Cardiac muscle cell (in vitro differentiated cells and primary cell): ENCODE measurements at regions not wholly inside any gene's neighbourhood (a gene's known extent, or its start where the extent isn't known, plus 50 kb on each side); places are given as distances from the start of the nearest gene placed in this dataset.

Experiments used
- DNase-seq, 2 donors: peaks; one replicate each; pipeline versions ENCODE4 v3.0.0 to v3.0.0-alpha.2; 2010 to 2017; ENCODE audit warnings: low read depth in 1 of 2, low spot score in 1 of 2
- H3K27ac ChIP-seq: fragments of 200-600 bp; sonication (generic); 2 replicates; pipeline ENCODE4 v1.5.1; 2016
- H3K27me3 ChIP-seq: fragments of 200-600 bp; sonication (generic); 2 replicates; pipeline ENCODE4 v1.6.0; 2016; ENCODE audit warnings: control low read depth
- H3K36me3 ChIP-seq: fragments of 200-600 bp; sonication (generic); 2 replicates; pipeline ENCODE4 v1.5.1; 2016; ENCODE audit warnings: control low read depth
- H3K4me1 ChIP-seq: fragments of 200-600 bp; sonication (generic); 2 replicates; pipeline ENCODE4 v1.8.1; 2017; ENCODE audit warnings: low read depth, mild to moderate bottlenecking, mixed run types
- H3K4me3 ChIP-seq: fragments of 200-600 bp; sonication (generic); 2 replicates; pipeline ENCODE4 v1.5.1; 2016; ENCODE audit warnings: mild to moderate bottlenecking
- H3K9me3 ChIP-seq: fragments of 200-600 bp; sonication (generic); 2 replicates; pipeline ENCODE4 v1.5.1; 2017; ENCODE audit warnings: low read depth, mild to moderate bottlenecking, control low read depth
- CTCF ChIP-seq: IDR thresholded peaks from 2 replicates; pipeline ENCODE4 v1.5.1; 2012; ENCODE audit warnings: low read depth, mild to moderate bottlenecking, low read length

- no peak overlapping the region for H3K27ac ChIP-seq
- H3K4me1 ChIP-seq: no peaks in the 10 kb centered on the region
- no peaks in the 10 kb centered on the region for H3K36me3 ChIP-seq
- H3K4me3 ChIP-seq: no peak overlapping the region
- DNase-seq: peak in 1 of 2 donors; percentile 55
- no peaks in the 10 kb centered on the region for H3K27me3 ChIP-seq
- H3K9me3 ChIP-seq: no peaks in the 10 kb centered on the region
- no peak for TF ChIP-seq CTCF
Measured at GRCh38 chr1:199857108-199857507, 170.4 kb upstream of the NR5A2 start.

DNA sequence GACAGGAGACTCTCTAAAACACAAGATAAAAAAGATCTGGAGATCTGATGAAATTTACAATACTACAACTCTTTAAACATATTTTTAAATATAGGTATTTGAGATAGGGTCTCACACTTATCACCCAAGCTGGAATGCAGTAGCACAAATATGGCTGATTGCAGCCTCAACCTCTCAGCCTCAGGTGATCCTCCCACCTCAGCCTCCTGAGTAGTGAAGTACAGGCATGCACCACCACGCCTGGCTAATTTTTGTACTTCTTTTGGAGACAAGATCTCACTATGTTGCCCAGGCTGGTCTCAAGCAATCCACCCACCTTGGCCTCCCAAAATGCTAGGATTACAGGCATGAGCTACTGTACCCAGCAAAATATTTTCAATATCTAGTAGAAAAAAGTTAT, 170.0 kb upstream of the NR5A2 start:
- H3K4me1 ChIP-seq: no peaks in the 10 kb centered on the region
- TF ChIP-seq CTCF: no peak
- no peaks in the 10 kb centered on the region for H3K27me3 ChIP-seq
- H3K4me3 ChIP-seq: no peak overlapping the region
- H3K27ac ChIP-seq: no peak overlapping the region
- no peaks in the 10 kb centered on the region for H3K36me3 ChIP-seq
- DNase-seq: no peak
- no peaks in the 10 kb centered on the region for H3K9me3 ChIP-seq

- no peaks in the 10 kb centered on the region for H3K27me3 ChIP-seq
- H3K4me3 ChIP-seq: no peak overlapping the region
- H3K36me3 ChIP-seq: no peaks in the 10 kb centered on the region
- H3K4me1 ChIP-seq: no peaks in the 10 kb centered on the region
- no peak overlapping the region for H3K27ac ChIP-seq
- no peaks in the 10 kb centered on the region for H3K9me3 ChIP-seq
- no peak for TF ChIP-seq CTCF
- no peak for DNase-seq
Measured at GRCh38 chr1:199858171-199858570, 169.3 kb upstream of the NR5A2 start.

GRCh38 chr1:199858856-199859255, 168.7 kb upstream of the NR5A2 start:
- no peak for TF ChIP-seq CTCF
- H3K27ac ChIP-seq: no peak overlapping the region
- H3K36me3 ChIP-seq: no peaks in the 10 kb centered on the region
- no peak overlapping the region for H3K4me3 ChIP-seq
- no peaks in the 10 kb centered on the region for H3K4me1 ChIP-seq
- no peaks in the 10 kb centered on the region for H3K27me3 ChIP-seq
- H3K9me3 ChIP-seq: no peaks in the 10 kb centered on the region
- no peak for DNase-seq

DNA sequence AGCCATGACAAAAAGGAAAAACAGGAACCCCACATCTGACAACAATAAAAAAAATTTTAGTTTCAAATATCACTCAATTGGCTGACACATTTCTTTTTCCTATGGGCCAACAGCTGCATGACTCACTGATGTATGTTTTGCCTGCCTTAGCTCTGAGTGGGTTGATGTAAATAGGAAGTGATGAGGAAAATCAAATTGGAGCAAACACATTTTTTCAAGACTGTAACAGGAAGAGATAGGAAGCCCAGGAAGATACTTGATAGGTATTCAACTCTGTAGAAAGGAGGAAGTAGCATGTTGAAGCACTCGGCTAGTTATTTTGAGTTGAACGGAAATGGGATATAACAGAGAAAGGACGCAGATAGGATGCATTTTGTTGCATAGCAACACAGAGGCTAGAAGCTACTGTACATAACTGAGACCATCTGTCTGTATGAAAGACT, 168.0 kb upstream of the NR5A2 start:
- no peak overlapping the region for H3K4me3 ChIP-seq
- peak in 1 of 2 donors; percentile 83 for DNase-seq
- H3K27me3 ChIP-seq: no peaks in the 10 kb centered on the region
- no peak for TF ChIP-seq CTCF
- no peaks in the 10 kb centered on the region for H3K36me3 ChIP-seq
- H3K4me1 ChIP-seq: no peaks in the 10 kb centered on the region
- H3K9me3 ChIP-seq: no peaks in the 10 kb centered on the region
- H3K27ac ChIP-seq: no peak overlapping the region
